AG08396 (cell line): ENCODE measurements at regions not wholly inside any gene's neighbourhood (a gene's known extent, or its start where the extent isn't known, plus 50 kb on each side); places are given as distances from the start of the nearest gene placed in this dataset.
A peak's percentile ranks its signal among the peaks of the same experiment; 100 is the strongest.
"Not testable (repeated sequence)": the region's sequence is repeated elsewhere in the genome, so short reads cannot be mapped to it uniquely, and the experiment has no call there.

Source experiments
- DNase-seq: peaks from one replicate; pipeline ENCODE4 v3.0.0; 2012; ENCODE audit warnings: low spot score, mixed read lengths

GRCh38 chr3:110685630-110686029 is 386.0 kb upstream of the NECTIN3 start:
- DNase-seq, result no peak

- no peak for DNase-seq
Measured at GRCh38 chr3:110686701-110687100, 384.9 kb upstream of the NECTIN3 start.

- no peak for DNase-seq
Measured at GRCh38 chr3:110687138-110687537, 384.5 kb upstream of the NECTIN3 start.

GRCh38 chr3:110697961-110698360 is 373.7 kb upstream of the NECTIN3 start:
- no peak for DNase-seq

GRCh38 chr3:110704332-110704731 is 367.3 kb upstream of the NECTIN3 start:
- DNase-seq, result not testable (repeated sequence)

- DNase-seq, result no peak
Measured at GRCh38 chr3:110708156-110708555, 363.5 kb upstream of the NECTIN3 start.

GRCh38 chr3:110710156-110710555 is 361.5 kb upstream of the NECTIN3 start:
- no peak for DNase-seq

- DNase-seq, result no peak
Measured at GRCh38 chr3:110710603-110711002, 361.0 kb upstream of the NECTIN3 start.

- DNase-seq, result no peak
Measured at GRCh38 chr3:110711130-110711832, 360.3 kb upstream of the NECTIN3 start.

GRCh38 chr3:110711851-110712516 is 359.6 kb upstream of the NECTIN3 start:
- no peak for DNase-seq

GRCh38 chr3:110727056-110727455 is 344.6 kb upstream of the NECTIN3 start:
- no peak for DNase-seq

GRCh38 chr3:110731148-110731547 is 340.5 kb upstream of the NECTIN3 start:
- DNase-seq, result no peak

- DNase-seq, result no peak
Measured at GRCh38 chr3:110732420-110732819, 339.2 kb upstream of the NECTIN3 start.

GRCh38 chr3:110733045-110733444 is 338.6 kb upstream of the NECTIN3 start:
- DNase-seq, result no peak

- no peak for DNase-seq
Measured at GRCh38 chr3:110734524-110734923, 337.1 kb upstream of the NECTIN3 start.

- no peak for DNase-seq
Measured at GRCh38 chr3:110736332-110736731, 335.3 kb upstream of the NECTIN3 start.

GRCh38 chr3:110738531-110738930 is 333.1 kb upstream of the NECTIN3 start:
- peak; percentile 8 for DNase-seq

- no peak for DNase-seq
Measured at GRCh38 chr3:110741891-110742290, 329.7 kb upstream of the NECTIN3 start.

- DNase-seq, result no peak
Measured at GRCh38 chr3:110743202-110743601, 328.4 kb upstream of the NECTIN3 start.

- DNase-seq, result no peak
Measured at GRCh38 chr3:110743984-110744383, 327.6 kb upstream of the NECTIN3 start.

- no peak for DNase-seq
Measured at GRCh38 chr3:110744723-110745122, 326.9 kb upstream of the NECTIN3 start.

GRCh38 chr3:110749006-110749405 is 322.6 kb upstream of the NECTIN3 start:
- no peak for DNase-seq

GRCh38 chr3:110750201-110750600 is 321.4 kb upstream of the NECTIN3 start:
- DNase-seq, result no peak

GRCh38 chr3:110752307-110752706 is 319.3 kb upstream of the NECTIN3 start:
- no peak for DNase-seq
